ENCODE measurements at regions not wholly inside any gene's neighbourhood (a gene's known extent, or its start where the extent isn't known, plus 50 kb on each side); places are given as distances from the start of the nearest gene placed in this dataset.

DNA sequence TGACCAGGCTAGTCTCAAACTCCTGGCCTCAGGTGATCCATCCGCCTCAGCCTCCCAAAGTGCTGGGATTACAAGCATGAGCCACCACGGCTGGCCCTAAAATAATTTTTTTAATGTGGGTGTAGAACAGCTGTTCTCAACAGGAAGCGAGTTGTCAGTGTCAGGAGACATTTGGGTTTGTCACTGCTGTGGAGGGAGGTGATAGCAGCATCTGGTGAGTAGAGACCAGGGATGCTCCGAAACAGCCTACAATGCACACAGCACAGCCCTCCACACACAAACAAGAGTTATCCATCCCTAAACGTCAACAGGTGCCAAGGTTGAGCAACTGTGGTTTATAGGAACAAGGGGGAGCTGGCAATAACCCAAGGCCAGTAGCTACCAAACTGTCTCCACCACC, 243.4 kb upstream of the STS start:
- Mint-ChIP-seq H3K27ac (no peak overlapping the region), H3K27me3 (ENCODE audit: low read depth, poor library complexity) (peaks cover 4% of the 10 kb centered on the region), H3K9me3 (no peaks in the 10 kb centered on the region)

GRCh38 chrX:6898371-6898770, 249.1 kb upstream of the STS start:
- Mint-ChIP-seq H3K27ac (no peak overlapping the region), H3K4me1 (peaks cover 6% of the 10 kb centered on the region), H3K27me3 (ENCODE audit: low read depth, poor library complexity) (peaks cover 7% of the 10 kb centered on the region), H3K9me3 (peaks cover under 1% of the 10 kb centered on the region), H3K36me3 (ENCODE audit: low read depth) (no peaks in the 10 kb centered on the region), H3K4me3 (no peak overlapping the region)
- DNase-seq, result no peak
- no peak for TF ChIP-seq CTCF (IDR thresholded peaks at IDR 0.05)

More for the DNA sequence above, 243.4 kb upstream of the STS start:
- DNase-seq, result no peak
- no peak for TF ChIP-seq CTCF (IDR thresholded peaks at IDR 0.05)
- Mint-ChIP-seq H3K36me3 (ENCODE audit: low read depth) (no peaks in the 10 kb centered on the region), H3K4me3 (no peak overlapping the region), H3K4me1 (peaks cover 6% of the 10 kb centered on the region)

DNA sequence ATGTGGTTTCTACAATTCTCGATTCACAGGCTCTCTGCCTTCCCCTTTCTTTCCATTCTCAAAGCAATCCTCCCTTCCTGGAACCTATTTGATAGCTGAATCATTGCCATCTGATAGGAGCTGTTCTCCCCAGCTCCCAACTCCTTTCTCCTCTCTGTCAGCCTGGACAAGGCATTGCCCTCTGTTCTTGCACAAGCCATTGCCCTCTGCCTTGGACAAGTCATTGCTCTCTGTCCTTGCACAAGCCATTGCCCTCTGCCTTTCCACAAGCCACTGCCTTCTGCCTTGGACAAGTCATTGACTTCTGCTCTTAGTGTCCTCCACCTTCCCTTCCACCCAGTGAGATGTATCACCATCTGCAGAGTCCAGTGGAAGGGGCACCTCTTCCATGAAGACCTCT, 256.1 kb upstream of the STS start:
- Mint-ChIP-seq H3K27me3 (ENCODE audit: low read depth, poor library complexity) (peaks cover 6% of the 10 kb centered on the region), H3K9me3 (peaks cover 10% of the 10 kb centered on the region), H3K27ac (no peak overlapping the region), H3K4me1 (no peaks in the 10 kb centered on the region), H3K36me3 (ENCODE audit: low read depth) (no peaks in the 10 kb centered on the region), H3K4me3 (no peak overlapping the region)
- no peak for DNase-seq
- TF ChIP-seq CTCF (IDR thresholded peaks at IDR 0.05), result no peak

DNA sequence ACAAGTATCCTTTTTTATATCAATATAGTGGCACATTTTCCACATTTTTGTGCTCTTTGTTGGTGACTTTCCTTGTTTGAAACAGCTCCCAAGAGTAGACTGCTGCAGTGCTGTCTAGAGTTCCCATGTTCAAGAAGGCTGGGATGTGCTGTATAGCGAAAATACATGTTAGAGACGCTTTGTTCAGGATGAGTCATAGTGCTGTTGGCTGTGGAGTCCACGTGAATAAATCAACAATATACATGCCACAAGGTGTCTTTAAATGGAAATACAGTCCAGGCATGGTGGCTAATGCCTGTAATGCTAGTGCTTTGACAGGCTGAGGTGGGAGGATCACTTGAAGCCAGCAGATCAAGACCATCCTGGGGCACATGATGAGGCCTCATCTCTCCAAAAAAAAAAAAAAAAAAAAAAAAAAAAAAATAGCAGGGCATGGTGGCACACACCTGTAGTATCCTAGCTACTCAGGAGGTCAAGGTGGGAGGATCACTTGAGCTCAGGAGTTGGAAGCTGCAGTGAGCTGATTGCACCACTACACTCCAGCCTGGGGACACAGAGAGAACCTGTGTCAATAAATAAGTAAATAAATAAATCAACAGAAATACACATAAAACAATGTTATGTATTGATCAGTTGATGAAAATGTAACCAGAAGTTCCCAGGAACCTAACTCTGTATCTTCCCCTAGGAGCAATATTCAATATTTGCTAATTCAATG, 256.8 kb upstream of the STS start:
- Mint-ChIP-seq H3K9me3 (peaks cover 10% of the 10 kb centered on the region), H3K27me3 (ENCODE audit: low read depth, poor library complexity) (peaks cover 6% of the 10 kb centered on the region), H3K27ac (no peak overlapping the region), H3K4me3 (no peak overlapping the region), H3K4me1 (no peaks in the 10 kb centered on the region), H3K36me3 (ENCODE audit: low read depth) (no peaks in the 10 kb centered on the region)
- TF ChIP-seq CTCF (IDR thresholded peaks at IDR 0.05), result no peak
- DNase-seq, result no peak

DNA sequence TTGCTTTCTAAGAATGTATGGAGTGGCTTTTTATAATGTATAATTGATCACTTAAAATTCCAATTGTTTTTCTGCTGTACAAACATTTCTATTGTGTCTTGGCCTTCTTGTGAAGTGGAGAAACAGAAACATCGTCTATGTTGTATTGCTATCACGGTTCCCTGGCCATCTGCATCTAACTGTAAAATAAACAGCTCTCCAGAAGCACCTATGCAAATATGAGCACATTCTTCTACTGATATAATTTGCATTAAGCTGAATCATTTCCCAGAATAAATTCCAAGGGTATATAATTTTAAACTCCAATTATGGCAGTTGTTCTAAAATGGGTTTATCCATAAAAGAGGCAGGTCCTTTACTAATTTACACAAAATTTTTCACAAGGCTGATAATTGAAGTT, 261.6 kb upstream of the STS start:
- DNase-seq, result no peak
- no peak overlapping the region for H3K4me3 Mint-ChIP-seq
- no peaks in the 10 kb centered on the region for H3K9me3 Mint-ChIP-seq
- no peak for TF ChIP-seq CTCF (IDR thresholded peaks at IDR 0.05)
- no peak overlapping the region for H3K27ac Mint-ChIP-seq
- no peaks in the 10 kb centered on the region for H3K36me3 Mint-ChIP-seq (ENCODE audit: low read depth)
- no peaks in the 10 kb centered on the region for H3K4me1 Mint-ChIP-seq
- peaks cover 3% of the 10 kb centered on the region for H3K27me3 Mint-ChIP-seq (ENCODE audit: low read depth, poor library complexity)

DNA sequence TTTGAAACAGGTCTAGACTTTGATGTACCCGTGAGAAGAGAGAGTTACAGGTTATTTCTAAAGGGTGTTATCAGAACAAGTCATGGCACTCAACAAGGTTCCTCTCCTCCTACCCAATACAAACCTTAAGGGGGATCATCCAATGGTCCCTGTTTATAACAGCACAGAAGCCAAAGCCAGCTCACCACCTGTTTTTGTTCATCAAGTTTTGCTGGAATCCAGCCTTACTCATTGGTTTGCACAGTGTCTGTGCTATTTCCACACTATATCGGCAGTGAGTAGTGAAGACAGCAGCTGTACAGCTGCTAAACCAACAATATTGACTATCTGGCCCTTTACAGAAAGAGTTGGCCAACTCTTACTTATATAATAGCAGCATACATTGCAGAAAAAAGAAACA, 262.1 kb upstream of the STS start:
- no peaks in the 10 kb centered on the region for H3K9me3 Mint-ChIP-seq

More for the DNA sequence above, 262.1 kb upstream of the STS start:
- H3K36me3 Mint-ChIP-seq (ENCODE audit: low read depth), result no peaks in the 10 kb centered on the region
- no peak overlapping the region for H3K4me3 Mint-ChIP-seq
- DNase-seq, result no peak
- H3K27ac Mint-ChIP-seq, result no peak overlapping the region
- peaks cover 3% of the 10 kb centered on the region for H3K27me3 Mint-ChIP-seq (ENCODE audit: low read depth, poor library complexity)
- TF ChIP-seq CTCF (IDR thresholded peaks at IDR 0.05), result no peak
- no peaks in the 10 kb centered on the region for H3K4me1 Mint-ChIP-seq

Measured in nephron progenitor cell (in vitro differentiated cells).